GM12878 (cell line): ENCODE measurements at regions not wholly inside any gene's neighbourhood (a gene's known extent, or its start where the extent isn't known, plus 50 kb on each side); places are given as distances from the start of the nearest gene placed in this dataset.

Experiments used
- CTCF ChIP-seq, 3 experiments: IDR thresholded peaks in 2 of 3; conservative IDR thresholded peaks in 1 of 3; 2 replicates each; pipeline ENCODE4 v1.5.1; 2011; ENCODE audit warnings: low read depth in 3 of 3, low read length in 3 of 3, mild to moderate bottlenecking in 3 of 3, control low read depth in 2 of 3, moderate library complexity in 2 of 3, inconsistent platforms in 1 of 3, mixed read lengths in 1 of 3; ENCODE audit not compliant: control insufficient read depth in 2 of 3, insufficient read depth in 1 of 3; ENCODE audit errors: extremely low read depth in 1 of 3
- HDAC2 ChIP-seq: fragments of 200-600 bp; sonication (generic); IDR thresholded peaks from 2 replicates; pipeline ENCODE4 v1.6.1; 2017

- TF ChIP-seq CTCF (IDR thresholded peaks at IDR 0.05 in 2 of 3, conservative IDR thresholded peaks at IDR 0.05 in 1 of 3; ENCODE audit: control insufficient read depth in 2 of 3, extremely low read depth in 1 of 3, insufficient read depth in 1 of 3, low read depth in 3 of 3, low read length in 3 of 3) (no peak), HDAC2 (no peak)
These were observed 232.5 kb upstream of the PRR16 start for GRCh38 chr5:120231563-120231962.
